HepG2 (cell line): ENCODE measurements at regions not wholly inside any gene's neighbourhood (a gene's known extent, or its start where the extent isn't known, plus 50 kb on each side); places are given as distances from the start of the nearest gene placed in this dataset.

Experiments
- CBFB ChIP-seq: sonication (generic); formaldehyde crosslinking; IDR thresholded peaks from 2 replicates; pipeline ENCODE4 v1.4.0; 2020; ENCODE audit warnings: missing genetic modification reagents
- DNMT1 ChIP-seq: sonication (generic); formaldehyde crosslinking; IDR thresholded peaks from 2 replicates; pipeline ENCODE4 v1.5.1; 2020; ENCODE audit warnings: mild to moderate bottlenecking, missing genetic modification reagents
- GMEB2 ChIP-seq: IDR thresholded peaks from 2 replicates; pipeline ENCODE4 v1.6.1; 2016; ENCODE audit warnings: missing biosample characterization, missing genetic modification reagents, low read depth
- TSC22D2 ChIP-seq: sonication (generic); formaldehyde crosslinking; IDR thresholded peaks from 2 replicates; pipeline ENCODE4 v1.5.1; 2020; ENCODE audit warnings: missing genetic modification reagents, mild to moderate bottlenecking, borderline replicate concordance
- ZBTB44 ChIP-seq: sonication (generic); formaldehyde crosslinking; IDR thresholded peaks from 2 replicates; pipeline ENCODE4 v1.4.0; 2020; ENCODE audit warnings: missing genetic modification reagents
- ZNF333 ChIP-seq: sonication (generic); formaldehyde crosslinking; IDR thresholded peaks from 2 replicates; pipeline ENCODE4 v1.4.0; 2020; ENCODE audit warnings: mild to moderate bottlenecking, missing genetic modification reagents, borderline replicate concordance
- ZNF7 ChIP-seq: IDR thresholded peaks from 2 replicates; pipeline ENCODE4 v1.6.1; 2016; ENCODE audit warnings: missing biosample characterization, missing genetic modification reagents
- ZSCAN25 ChIP-seq: sonication (generic); formaldehyde crosslinking; IDR thresholded peaks from 2 replicates; pipeline ENCODE4 v1.8.0; 2022; ENCODE audit warnings: mild to moderate bottlenecking, missing genetic modification reagents
- TF ChIP-seq, protein P1 (sequence below): sonication (generic); formaldehyde crosslinking; conservative IDR thresholded peaks from 2 replicates; pipeline ENCODE4 v1.8.0; 2022; ENCODE audit warnings: low read depth, missing genetic modification reagents
- TF ChIP-seq, protein P2 (sequence below): sonication (generic); formaldehyde crosslinking; IDR thresholded peaks from 2 replicates; pipeline ENCODE4 v1.4.0; 2020; ENCODE audit warnings: missing genetic modification reagents

DNA sequence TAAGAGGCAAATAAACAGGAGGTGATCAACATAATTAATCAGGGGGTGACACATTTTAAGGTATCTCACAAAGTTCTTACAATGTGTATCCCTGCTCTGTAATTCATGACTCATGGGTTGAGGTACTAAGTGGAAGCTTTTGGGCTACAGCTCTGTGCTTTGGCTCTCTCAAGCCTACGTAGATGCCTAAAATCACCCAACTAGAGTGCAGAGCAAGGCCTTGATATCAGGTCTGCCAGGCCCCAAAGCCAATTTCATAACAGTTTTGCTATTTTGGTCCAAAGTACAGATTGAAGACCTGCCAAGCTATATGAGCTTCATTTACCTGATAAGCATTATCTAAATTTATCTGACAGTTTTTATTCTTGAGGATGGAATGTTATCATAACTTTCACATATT is 175.3 kb upstream of the BET1 start (continued):
- TF ChIP-seq ZBTB44 (CRISPR knock-in tag) (no peak), ZSCAN25 (CRISPR knock-in tag) (no peak), DNMT1 (CRISPR knock-in tag) (no peak), GMEB2 (CRISPR knock-in tag) (no peak), CBFB (no peak), ZNF7 (CRISPR knock-in tag) (no peak), ZNF333 (CRISPR knock-in tag) (no peak), TSC22D2 (CRISPR knock-in tag) (no peak)
- TF ChIP-seq, protein P1, sequence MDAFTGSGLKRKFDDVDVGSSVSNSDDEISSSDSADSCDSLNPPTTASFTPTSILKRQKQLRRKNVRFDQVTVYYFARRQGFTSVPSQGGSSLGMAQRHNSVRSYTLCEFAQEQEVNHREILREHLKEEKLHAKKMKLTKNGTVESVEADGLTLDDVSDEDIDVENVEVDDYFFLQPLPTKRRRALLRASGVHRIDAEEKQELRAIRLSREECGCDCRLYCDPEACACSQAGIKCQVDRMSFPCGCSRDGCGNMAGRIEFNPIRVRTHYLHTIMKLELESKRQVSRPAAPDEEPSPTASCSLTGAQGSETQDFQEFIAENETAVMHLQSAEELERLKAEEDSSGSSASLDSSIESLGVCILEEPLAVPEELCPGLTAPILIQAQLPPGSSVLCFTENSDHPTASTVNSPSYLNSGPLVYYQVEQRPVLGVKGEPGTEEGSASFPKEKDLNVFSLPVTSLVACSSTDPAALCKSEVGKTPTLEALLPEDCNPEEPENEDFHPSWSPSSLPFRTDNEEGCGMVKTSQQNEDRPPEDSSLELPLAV (CRISPR knock-in tag) = no peak
- TF ChIP-seq, protein P2, sequence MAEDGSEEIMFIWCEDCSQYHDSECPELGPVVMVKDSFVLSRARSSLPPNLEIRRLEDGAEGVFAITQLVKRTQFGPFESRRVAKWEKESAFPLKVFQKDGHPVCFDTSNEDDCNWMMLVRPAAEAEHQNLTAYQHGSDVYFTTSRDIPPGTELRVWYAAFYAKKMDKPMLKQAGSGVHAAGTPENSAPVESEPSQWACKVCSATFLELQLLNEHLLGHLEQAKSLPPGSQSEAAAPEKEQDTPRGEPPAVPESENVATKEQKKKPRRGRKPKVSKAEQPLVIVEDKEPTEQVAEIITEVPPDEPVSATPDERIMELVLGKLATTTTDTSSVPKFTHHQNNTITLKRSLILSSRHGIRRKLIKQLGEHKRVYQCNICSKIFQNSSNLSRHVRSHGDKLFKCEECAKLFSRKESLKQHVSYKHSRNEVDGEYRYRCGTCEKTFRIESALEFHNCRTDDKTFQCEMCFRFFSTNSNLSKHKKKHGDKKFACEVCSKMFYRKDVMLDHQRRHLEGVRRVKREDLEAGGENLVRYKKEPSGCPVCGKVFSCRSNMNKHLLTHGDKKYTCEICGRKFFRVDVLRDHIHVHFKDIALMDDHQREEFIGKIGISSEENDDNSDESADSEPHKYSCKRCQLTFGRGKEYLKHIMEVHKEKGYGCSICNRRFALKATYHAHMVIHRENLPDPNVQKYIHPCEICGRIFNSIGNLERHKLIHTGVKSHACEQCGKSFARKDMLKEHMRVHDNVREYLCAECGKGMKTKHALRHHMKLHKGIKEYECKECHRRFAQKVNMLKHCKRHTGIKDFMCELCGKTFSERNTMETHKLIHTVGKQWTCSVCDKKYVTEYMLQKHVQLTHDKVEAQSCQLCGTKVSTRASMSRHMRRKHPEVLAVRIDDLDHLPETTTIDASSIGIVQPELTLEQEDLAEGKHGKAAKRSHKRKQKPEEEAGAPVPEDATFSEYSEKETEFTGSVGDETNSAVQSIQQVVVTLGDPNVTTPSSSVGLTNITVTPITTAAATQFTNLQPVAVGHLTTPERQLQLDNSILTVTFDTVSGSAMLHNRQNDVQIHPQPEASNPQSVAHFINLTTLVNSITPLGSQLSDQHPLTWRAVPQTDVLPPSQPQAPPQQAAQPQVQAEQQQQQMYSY (CRISPR knock-in tag) = no peak
- TF ChIP-seq, all 625 proteins: peak for 0
